UCSD-AML1 (cell line): ENCODE measurements at regions not wholly inside any gene's neighbourhood (a gene's known extent, or its start where the extent isn't known, plus 50 kb on each side); places are given as distances from the start of the nearest gene placed in this dataset.
"Not testable (repeated sequence)": the region's sequence is repeated elsewhere in the genome, so short reads cannot be mapped to it uniquely, and the experiment has no call there.

Experiments
- DNase-seq: peaks from one replicate; lab custom pipeline; 2025; ENCODE audit not compliant: unreplicated experiment; lab: John Stamatoyannopoulos, UW

- DNase-seq, result not testable (repeated sequence)
Observed at GRCh38 chr10:81207359-81207758, 667.6 kb upstream of the NRG3 start.

- no peak for DNase-seq
Observed at GRCh38 chr10:81213370-81213769, 661.6 kb upstream of the NRG3 start.

GRCh38 chr10:81215498-81215897, 659.5 kb upstream of the NRG3 start:
- DNase-seq, result no peak

- DNase-seq, result no peak
Observed at GRCh38 chr10:81216949-81217348, 658.0 kb upstream of the NRG3 start.

GRCh38 chr10:81218307-81218706, 656.7 kb upstream of the NRG3 start:
- DNase-seq, result no peak

- no peak for DNase-seq
Observed at GRCh38 chr10:81219758-81220157, 655.2 kb upstream of the NRG3 start.

- DNase-seq, result no peak
Observed at GRCh38 chr10:81248886-81249285, 626.1 kb upstream of the NRG3 start.

GRCh38 chr10:81251457-81252115, 623.4 kb upstream of the NRG3 start:
- no peak for DNase-seq

- not testable (repeated sequence) for DNase-seq
Observed at GRCh38 chr10:81264991-81265390, 610.0 kb upstream of the NRG3 start.

- DNase-seq, result no peak
Observed at GRCh38 chr10:81270051-81270450, 604.9 kb upstream of the NRG3 start.

GRCh38 chr10:81280497-81281479, 594.2 kb upstream of the NRG3 start:
- DNase-seq, result no peak

- no peak for DNase-seq
Observed at GRCh38 chr10:81288544-81288943, 586.5 kb upstream of the NRG3 start.

GRCh38 chr10:81297292-81297691, 577.7 kb upstream of the NRG3 start:
- DNase-seq, result no peak

GRCh38 chr10:81303656-81304055, 571.3 kb upstream of the NRG3 start:
- DNase-seq, result no peak

- no peak for DNase-seq
Observed at GRCh38 chr10:81306971-81307782, 567.8 kb upstream of the NRG3 start.

GRCh38 chr10:81309041-81309552, 565.9 kb upstream of the NRG3 start:
- DNase-seq, result no peak

- no peak for DNase-seq
Observed at GRCh38 chr10:81314471-81314870, 560.5 kb upstream of the NRG3 start.

- DNase-seq, result no peak
Observed at GRCh38 chr10:81315026-81315425, 560.0 kb upstream of the NRG3 start.

GRCh38 chr10:81348003-81348402, 527.0 kb upstream of the NRG3 start:
- no peak for DNase-seq

GRCh38 chr10:81367132-81367531, 507.9 kb upstream of the NRG3 start:
- DNase-seq, result no peak

- no peak for DNase-seq
Observed at GRCh38 chr10:81386817-81387216, 488.2 kb upstream of the NRG3 start.
